ENCODE measurements at regions not wholly inside any gene's neighbourhood (a gene's known extent, or its start where the extent isn't known, plus 50 kb on each side); places are given as distances from the start of the nearest gene placed in this dataset.
"Not testable (repeated sequence)": the region's sequence is repeated elsewhere in the genome, so short reads cannot be mapped to it uniquely, and the experiment has no call there.

DNA sequence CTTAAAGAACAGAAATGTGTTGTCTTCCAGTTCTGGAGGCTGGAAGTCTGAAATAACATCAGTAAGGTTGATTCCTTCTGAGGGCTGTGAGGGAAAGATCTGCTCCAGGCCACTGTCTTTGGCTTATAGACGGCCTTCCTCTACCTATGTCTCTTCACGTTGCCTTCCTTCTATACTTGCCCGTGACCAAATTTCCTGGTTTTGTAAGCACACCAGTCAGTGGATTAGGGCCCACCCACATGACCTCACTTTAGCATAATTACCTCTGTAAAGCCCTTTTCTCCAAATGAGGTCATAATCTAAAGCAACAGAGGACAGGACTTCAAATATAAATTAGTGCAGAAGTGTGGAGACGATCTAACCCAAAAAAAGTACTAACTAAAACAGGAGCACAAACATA, 231.6 kb downstream of the NRIP1 start:
- Mint-ChIP-seq H3K4me1 (ENCODE audit: low read depth) (peaks cover 17% of the 10 kb centered on the region), H3K27me3 (ENCODE audit: low read depth) (no peaks in the 10 kb centered on the region), H3K27ac (no peak overlapping the region), H3K9me3 (no peaks in the 10 kb centered on the region), H3K4me3 (no peak overlapping the region), H3K36me3 (ENCODE audit: insufficient read depth in 2 of 2) (no peaks in the 10 kb centered on the region)
- DNase-seq (no peak), ATAC-seq (replicated peaks in 1 of 2) (no peak)

DNA sequence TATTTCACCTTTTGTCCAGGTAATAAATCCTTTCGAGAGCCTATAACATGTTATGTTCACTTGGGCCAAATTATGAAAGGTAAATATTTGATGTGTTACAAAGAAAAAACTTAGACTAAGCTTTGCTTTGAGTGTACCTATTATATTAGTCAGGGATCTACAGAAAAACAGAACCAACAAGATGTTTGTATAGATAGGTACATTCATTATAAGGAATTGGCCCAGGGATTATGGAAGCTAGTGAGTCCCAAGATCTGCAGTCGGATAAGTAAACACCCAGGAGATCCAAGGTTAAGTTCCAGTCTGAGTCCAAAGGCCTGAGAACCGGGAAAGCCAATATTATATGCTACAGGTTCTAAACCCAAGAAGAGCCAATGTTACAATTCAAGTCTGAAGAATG, 234.5 kb downstream of the NRIP1 start:
- ATAC-seq (replicated peaks in 1 of 2) (no peak), DNase-seq (no peak)
- no peaks in the 10 kb centered on the region for H3K27me3 Mint-ChIP-seq (ENCODE audit: low read depth)
- peaks cover 27% of the 10 kb centered on the region for H3K4me1 Mint-ChIP-seq (ENCODE audit: low read depth)
- no peak overlapping the region for H3K27ac Mint-ChIP-seq
- no peaks in the 10 kb centered on the region for H3K36me3 Mint-ChIP-seq (ENCODE audit: insufficient read depth in 2 of 2)
- no peak overlapping the region for H3K4me3 Mint-ChIP-seq
- H3K9me3 Mint-ChIP-seq: no peaks in the 10 kb centered on the region

DNA sequence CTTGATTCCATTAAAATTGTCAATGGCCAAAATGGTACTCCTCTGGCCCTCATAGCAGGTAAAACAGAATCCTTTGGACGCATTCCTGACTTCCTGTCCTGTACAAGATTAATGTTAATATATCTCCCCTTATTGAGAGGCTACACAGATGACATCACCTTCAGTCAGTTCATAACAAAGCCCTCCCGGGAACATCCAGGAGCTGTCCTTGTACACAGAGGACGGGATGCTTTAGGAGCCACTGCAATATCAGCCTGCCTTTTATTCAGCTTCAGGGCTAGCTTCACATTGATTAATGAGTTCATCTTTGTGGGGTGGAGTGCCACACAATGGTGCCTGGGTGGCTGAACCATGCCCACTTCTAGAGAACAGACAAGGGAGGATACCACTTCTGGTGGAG, 235.1 kb downstream of the NRIP1 start:
- peaks cover 27% of the 10 kb centered on the region for H3K4me1 Mint-ChIP-seq (ENCODE audit: low read depth)
- no peaks in the 10 kb centered on the region for H3K27me3 Mint-ChIP-seq (ENCODE audit: low read depth)
- H3K9me3 Mint-ChIP-seq: no peaks in the 10 kb centered on the region
- DNase-seq (no peak), ATAC-seq (replicated peaks in 1 of 2) (no peak)
- H3K36me3 Mint-ChIP-seq (ENCODE audit: insufficient read depth in 2 of 2): no peaks in the 10 kb centered on the region
- no peak overlapping the region for H3K4me3 Mint-ChIP-seq
- no peak overlapping the region for H3K27ac Mint-ChIP-seq

DNA sequence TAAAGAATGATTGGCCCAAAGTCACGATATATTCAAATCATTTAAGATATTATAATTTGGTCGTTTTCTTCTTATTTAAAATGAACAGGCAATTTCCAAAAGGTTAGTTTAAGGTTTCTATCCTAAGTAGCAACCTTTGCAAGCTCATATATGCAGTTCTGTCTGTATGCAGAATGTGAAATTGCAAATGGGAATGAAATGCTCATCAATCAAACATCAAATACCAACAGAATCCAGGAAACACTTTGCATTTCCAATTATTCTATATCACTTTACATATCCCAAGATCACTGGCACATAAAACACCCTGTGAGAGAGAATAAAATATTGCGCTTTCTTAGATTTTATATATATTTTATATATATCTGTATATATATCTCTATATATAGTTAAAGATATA, 237.3 kb downstream of the NRIP1 start:
- no peaks in the 10 kb centered on the region for H3K36me3 Mint-ChIP-seq (ENCODE audit: insufficient read depth in 2 of 2)
- no peaks in the 10 kb centered on the region for H3K9me3 Mint-ChIP-seq
- ATAC-seq (replicated peaks in 1 of 2) (no peak), DNase-seq (no peak)
- H3K4me1 Mint-ChIP-seq (ENCODE audit: low read depth): peaks cover 27% of the 10 kb centered on the region
- H3K27ac Mint-ChIP-seq: no peak overlapping the region
- H3K27me3 Mint-ChIP-seq (ENCODE audit: low read depth): no peaks in the 10 kb centered on the region
- no peak overlapping the region for H3K4me3 Mint-ChIP-seq

DNA sequence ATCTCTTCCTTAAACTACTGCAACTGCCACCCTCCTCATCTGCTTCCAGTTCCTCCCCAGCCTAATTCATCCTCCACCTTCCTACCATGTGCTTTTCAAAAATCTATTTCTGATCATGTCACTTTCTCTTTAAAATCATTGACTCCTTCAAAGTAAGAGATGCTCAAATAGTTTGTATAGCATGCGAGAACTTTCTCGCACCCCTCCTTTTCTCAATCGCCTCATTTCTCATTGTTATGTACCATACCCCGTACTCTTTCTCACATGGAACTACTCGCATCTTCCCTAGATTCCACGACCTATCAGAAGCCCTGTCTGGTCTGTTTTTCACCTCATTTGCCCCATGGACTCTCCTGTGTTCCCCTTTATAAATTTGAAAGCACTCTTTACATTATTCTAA, 238.2 kb downstream of the NRIP1 start:
- H3K4me1 Mint-ChIP-seq (ENCODE audit: low read depth): peaks cover 27% of the 10 kb centered on the region
- H3K36me3 Mint-ChIP-seq (ENCODE audit: insufficient read depth in 2 of 2): no peaks in the 10 kb centered on the region
- peak overlapping the region; percentile 8 for H3K27ac Mint-ChIP-seq
- no peak for DNase-seq
- no peak for ATAC-seq (replicated peaks in 1 of 2)
- no peaks in the 10 kb centered on the region for H3K27me3 Mint-ChIP-seq (ENCODE audit: low read depth)
- H3K9me3 Mint-ChIP-seq: no peaks in the 10 kb centered on the region
- no peak overlapping the region for H3K4me3 Mint-ChIP-seq

DNA sequence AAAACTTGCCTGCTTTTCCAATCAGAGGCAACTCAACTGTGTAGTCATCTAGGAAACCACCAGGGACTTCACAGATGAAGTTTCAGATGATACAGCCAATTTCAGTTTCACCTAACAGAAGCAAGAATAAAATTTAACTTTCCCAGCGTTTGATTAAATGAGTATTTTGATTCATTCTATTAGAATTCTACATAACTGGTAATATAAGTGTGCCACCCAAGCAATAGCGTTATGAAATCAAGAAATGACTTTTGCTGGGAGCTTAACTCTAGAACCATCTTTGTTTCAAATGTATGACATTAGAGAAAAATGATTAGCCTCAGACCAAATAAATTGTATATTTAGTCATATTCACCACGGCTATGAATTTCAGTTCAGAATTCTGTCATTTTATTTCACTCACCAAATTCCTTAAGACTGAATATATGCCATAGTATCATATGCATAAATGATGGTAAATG, 239.3 kb downstream of the NRIP1 start:
- Mint-ChIP-seq H3K4me3 (no peak overlapping the region), H3K9me3 (no peaks in the 10 kb centered on the region), H3K27ac (no peak overlapping the region), H3K27me3 (ENCODE audit: low read depth) (no peaks in the 10 kb centered on the region), H3K4me1 (ENCODE audit: low read depth) (peaks cover 23% of the 10 kb centered on the region), H3K36me3 (ENCODE audit: insufficient read depth in 2 of 2) (no peaks in the 10 kb centered on the region)
- ATAC-seq (replicated peaks in 1 of 2) (peak; percentile 49 to 60), DNase-seq (peak in 1 of 2 donors; percentile 2)

DNA sequence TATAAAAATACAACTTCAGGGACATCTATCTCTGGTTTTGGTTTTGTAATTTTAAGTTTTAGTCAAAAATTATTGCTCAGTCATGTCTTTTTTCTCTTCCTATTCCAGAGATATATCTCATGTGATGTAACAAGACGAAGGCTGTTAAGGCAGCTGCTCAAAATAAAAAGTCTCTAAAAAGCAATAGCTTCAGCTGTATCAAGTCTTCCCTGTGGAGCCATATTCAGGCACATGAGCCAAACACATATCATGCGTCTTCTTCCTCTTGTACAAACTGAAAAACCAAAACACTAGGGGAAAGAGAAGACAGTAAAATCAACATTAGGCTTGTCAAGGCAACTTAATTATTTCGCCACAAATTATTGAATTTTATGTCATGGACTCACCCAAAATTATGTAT, 240.7 kb downstream of the NRIP1 start:
- Mint-ChIP-seq H3K27ac (no peak overlapping the region), H3K36me3 (ENCODE audit: insufficient read depth in 2 of 2) (no peaks in the 10 kb centered on the region), H3K27me3 (ENCODE audit: low read depth) (no peaks in the 10 kb centered on the region), H3K9me3 (no peaks in the 10 kb centered on the region), H3K4me1 (ENCODE audit: low read depth) (peaks cover 16% of the 10 kb centered on the region), H3K4me3 (no peak overlapping the region)
- no peak for DNase-seq
- no peak for ATAC-seq (replicated peaks in 1 of 2)

DNA sequence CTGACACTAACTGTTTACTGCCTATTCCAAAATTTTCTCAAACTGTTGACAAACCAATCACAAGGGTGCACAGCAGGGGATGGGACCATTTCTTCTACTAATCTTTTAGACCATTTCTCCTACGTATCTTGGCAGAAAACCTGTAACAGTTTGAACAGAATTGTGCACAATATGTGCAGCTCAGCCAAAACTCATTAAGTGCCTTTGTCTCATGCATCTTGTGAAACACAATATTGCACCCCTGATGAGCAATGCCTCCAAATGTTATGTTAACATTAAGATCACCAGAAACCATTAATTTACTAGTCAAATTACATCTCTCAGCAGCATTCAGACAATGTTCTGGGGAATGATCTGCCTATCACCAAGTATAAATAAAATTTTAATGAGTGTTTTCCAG, 247.5 kb downstream of the NRIP1 start:
- DNase-seq: no peak
- no peak for ATAC-seq (replicated peaks in 1 of 2)
- Mint-ChIP-seq H3K4me3 (no peak overlapping the region), H3K4me1 (ENCODE audit: low read depth) (no peaks in the 10 kb centered on the region), H3K36me3 (ENCODE audit: insufficient read depth in 2 of 2) (peaks cover 0 to 2% of the 10 kb centered on the region in 2 donors), H3K27me3 (ENCODE audit: low read depth) (no peaks in the 10 kb centered on the region), H3K9me3 (peaks cover 0 to 4% of the 10 kb centered on the region in 2 donors), H3K27ac (no peak overlapping the region)

DNA sequence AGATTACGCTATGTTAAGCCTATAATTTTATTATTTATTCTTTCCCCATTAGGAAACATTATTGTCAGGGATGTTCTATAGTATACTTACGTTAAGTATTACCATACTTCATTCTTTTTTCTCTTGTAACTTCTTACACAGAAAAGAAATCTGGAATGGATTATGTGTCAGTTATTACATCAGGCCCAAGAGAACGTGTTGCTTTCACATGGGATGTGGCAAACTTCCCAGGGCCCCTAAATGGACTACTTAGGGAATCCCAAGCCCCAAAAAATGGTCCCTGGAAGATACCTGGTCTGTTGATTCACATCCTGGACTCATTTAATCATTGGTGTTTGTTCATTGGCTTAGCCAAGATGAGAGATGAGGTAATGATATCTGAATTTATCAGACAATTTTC, 249.8 kb downstream of the NRIP1 start:
- ATAC-seq (replicated peaks in 1 of 2): no peak
- peaks cover 4 to 8% of the 10 kb centered on the region in 2 donors for H3K9me3 Mint-ChIP-seq
- H3K4me3 Mint-ChIP-seq: no peak overlapping the region
- no peaks in the 10 kb centered on the region for H3K27me3 Mint-ChIP-seq (ENCODE audit: low read depth)
- peaks cover 2 to 5% of the 10 kb centered on the region in 2 donors for H3K36me3 Mint-ChIP-seq (ENCODE audit: insufficient read depth in 2 of 2)
- no peak overlapping the region for H3K27ac Mint-ChIP-seq
- no peaks in the 10 kb centered on the region for H3K4me1 Mint-ChIP-seq (ENCODE audit: low read depth)
- DNase-seq: no peak

DNA sequence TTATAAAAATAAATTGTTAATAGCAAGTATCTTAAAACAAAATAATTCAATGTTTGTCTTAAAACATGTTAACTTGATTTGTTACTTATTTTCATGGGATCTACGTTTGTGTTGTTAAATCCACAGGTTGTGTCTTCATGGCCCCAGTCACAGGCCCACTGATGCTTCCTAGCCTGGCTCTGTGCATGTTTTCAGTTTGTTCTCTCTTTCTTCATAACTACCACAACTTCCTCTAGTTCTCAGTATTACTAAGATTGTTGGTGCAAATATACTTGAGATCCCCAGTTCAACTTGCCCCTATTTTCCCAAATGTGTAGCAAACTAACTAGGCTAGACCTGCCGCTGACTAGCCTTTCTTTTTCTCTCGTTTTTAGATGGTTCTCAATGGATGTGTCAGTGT, 250.5 kb downstream of the NRIP1 start:
- no peaks in the 10 kb centered on the region for H3K27me3 Mint-ChIP-seq (ENCODE audit: low read depth)
- H3K4me1 Mint-ChIP-seq (ENCODE audit: low read depth): no peaks in the 10 kb centered on the region
- H3K9me3 Mint-ChIP-seq: peaks cover 4 to 8% of the 10 kb centered on the region in 2 donors
- no peak overlapping the region for H3K27ac Mint-ChIP-seq
- ATAC-seq (replicated peaks in 1 of 2) (no peak), DNase-seq (no peak)
- no peak overlapping the region for H3K4me3 Mint-ChIP-seq
- peaks cover 2 to 5% of the 10 kb centered on the region in 2 donors for H3K36me3 Mint-ChIP-seq (ENCODE audit: insufficient read depth in 2 of 2)

DNA sequence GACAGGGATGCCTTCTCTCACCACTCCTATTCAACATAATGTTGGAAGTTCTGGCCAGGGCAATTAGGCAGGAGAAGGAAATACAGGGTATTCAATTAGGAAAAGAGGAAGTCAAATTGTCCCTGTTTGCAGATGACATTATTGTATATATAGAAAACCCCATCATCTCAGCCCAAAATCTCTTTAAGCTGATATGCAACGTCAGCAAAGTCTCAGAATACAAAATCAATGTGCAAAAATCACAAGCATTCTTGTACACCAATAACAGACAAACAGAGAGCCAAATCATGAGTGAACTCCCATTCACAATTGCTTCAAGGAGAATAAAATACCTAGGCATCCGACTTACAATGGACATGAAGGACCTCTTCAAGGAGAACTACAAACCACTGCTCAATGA, 258.1 kb upstream of the SAMSN1 start:
- peaks cover 12 to 13% of the 10 kb centered on the region in 2 donors for H3K9me3 Mint-ChIP-seq
- not testable (repeated sequence) for H3K27ac Mint-ChIP-seq; DNase-seq; H3K36me3 Mint-ChIP-seq (ENCODE audit: insufficient read depth in 2 of 2); H3K4me1 Mint-ChIP-seq (ENCODE audit: low read depth); ATAC-seq (replicated peaks in 1 of 2); H3K4me3 Mint-ChIP-seq; H3K27me3 Mint-ChIP-seq (ENCODE audit: low read depth)

DNA sequence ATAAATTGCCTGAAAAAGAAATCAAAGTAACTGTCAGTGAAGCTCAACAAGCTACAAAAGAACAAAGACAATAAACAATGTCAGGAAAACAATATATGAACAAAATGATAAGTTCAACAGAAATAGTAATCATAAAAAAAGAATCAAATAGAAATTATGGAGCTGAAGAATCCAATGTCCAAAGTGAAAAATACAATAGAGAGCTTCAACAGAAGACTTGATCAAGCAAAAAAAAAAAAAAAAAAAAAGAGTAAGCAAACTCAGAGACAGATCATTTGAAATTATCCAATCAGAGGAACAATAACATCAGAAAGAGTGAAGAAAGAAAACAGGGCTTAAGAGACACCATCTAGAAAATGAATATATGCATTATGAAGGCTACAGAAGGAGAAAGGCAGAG, 251.4 kb upstream of the SAMSN1 start:
- no peak for DNase-seq
- H3K4me1 Mint-ChIP-seq (ENCODE audit: low read depth): no peaks in the 10 kb centered on the region
- peaks cover 0 to 10% of the 10 kb centered on the region in 2 donors for H3K36me3 Mint-ChIP-seq (ENCODE audit: insufficient read depth in 2 of 2)
- peaks cover 15 to 26% of the 10 kb centered on the region in 2 donors for H3K9me3 Mint-ChIP-seq
- H3K27ac Mint-ChIP-seq: no peak overlapping the region
- no peak overlapping the region for H3K4me3 Mint-ChIP-seq
- no peak for ATAC-seq (replicated peaks in 1 of 2)
- no peaks in the 10 kb centered on the region for H3K27me3 Mint-ChIP-seq (ENCODE audit: low read depth)

DNA sequence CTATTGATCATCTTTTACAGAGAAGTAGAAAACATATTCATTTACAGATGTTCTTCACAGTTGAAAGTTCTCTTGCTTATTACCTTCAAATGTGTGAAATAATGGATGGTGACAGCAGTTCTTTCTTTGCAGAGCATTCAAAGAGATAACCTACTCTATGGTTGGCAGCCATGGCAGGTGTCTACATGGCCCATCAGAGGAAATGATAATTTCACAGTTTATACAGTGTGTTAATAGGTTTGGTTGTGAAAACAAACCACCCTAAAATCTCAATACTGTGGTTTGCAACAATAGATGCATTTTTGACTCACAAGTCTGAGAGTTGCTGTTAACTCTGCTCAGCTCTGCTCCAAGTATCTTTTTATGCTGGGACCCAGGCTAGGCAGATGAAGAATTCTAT, 241.2 kb upstream of the SAMSN1 start:
- no peaks in the 10 kb centered on the region for H3K36me3 Mint-ChIP-seq (ENCODE audit: insufficient read depth in 2 of 2)
- ATAC-seq (replicated peaks in 1 of 2): no peak
- no peaks in the 10 kb centered on the region for H3K27me3 Mint-ChIP-seq (ENCODE audit: low read depth)
- DNase-seq: no peak
- no peak overlapping the region for H3K27ac Mint-ChIP-seq
- H3K4me1 Mint-ChIP-seq (ENCODE audit: low read depth): no peaks in the 10 kb centered on the region
- no peak overlapping the region for H3K4me3 Mint-ChIP-seq
- H3K9me3 Mint-ChIP-seq: peaks cover 0 to 3% of the 10 kb centered on the region in 2 donors

DNA sequence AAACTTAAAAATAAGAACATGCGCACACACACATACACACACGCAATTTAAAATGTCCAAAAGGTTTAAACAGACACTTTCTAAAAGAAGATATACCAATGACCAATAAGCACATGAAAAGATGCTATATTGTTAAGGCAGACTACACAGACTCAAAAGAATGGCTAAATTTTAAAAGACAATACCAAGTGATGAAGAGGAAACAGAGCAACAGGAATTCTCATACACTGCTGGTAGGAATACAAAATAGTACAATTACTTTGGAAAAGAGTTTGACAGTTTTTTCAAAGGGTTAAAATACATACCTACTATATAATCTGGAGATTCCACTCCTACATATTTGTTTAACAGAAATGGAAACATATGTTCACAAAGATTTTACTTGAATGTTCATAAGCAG, 239.6 kb upstream of the SAMSN1 start:
- Mint-ChIP-seq H3K27me3 (ENCODE audit: low read depth) (no peaks in the 10 kb centered on the region), H3K27ac (no peak overlapping the region), H3K4me3 (no peak overlapping the region), H3K9me3 (peaks cover 0 to 3% of the 10 kb centered on the region in 2 donors), H3K36me3 (ENCODE audit: insufficient read depth in 2 of 2) (no peaks in the 10 kb centered on the region), H3K4me1 (ENCODE audit: low read depth) (no peaks in the 10 kb centered on the region)
- DNase-seq (no peak), ATAC-seq (replicated peaks in 1 of 2) (no peak)
